Fibroblast of lung (primary cell): ENCODE measurements at regions not wholly inside any gene's neighbourhood (a gene's known extent, or its start where the extent isn't known, plus 50 kb on each side); places are given as distances from the start of the nearest gene placed in this dataset.

ENCODE experiments used
- EZH2 ChIP-seq: IDR thresholded peaks from 2 replicates; pipeline ENCODE4 v1.5.1; 2012; ENCODE audit warnings: low read length, control low read depth, mild to moderate bottlenecking; ENCODE audit errors: missing control alignments
- TF ChIP-seq, protein P1 (sequence below), 2 donors: IDR thresholded peaks in 1 of 2; conservative IDR thresholded peaks in 1 of 2; 1 replicate in 1 of 2; 2 replicates in 1 of 2; pipeline ENCODE4 v1.5.1; 2011 to 2012; ENCODE audit warnings: low read length in 2 of 2, control low read depth in 1 of 2, inconsistent platforms in 1 of 2, low read depth in 1 of 2, mild to moderate bottlenecking in 1 of 2

DNA sequence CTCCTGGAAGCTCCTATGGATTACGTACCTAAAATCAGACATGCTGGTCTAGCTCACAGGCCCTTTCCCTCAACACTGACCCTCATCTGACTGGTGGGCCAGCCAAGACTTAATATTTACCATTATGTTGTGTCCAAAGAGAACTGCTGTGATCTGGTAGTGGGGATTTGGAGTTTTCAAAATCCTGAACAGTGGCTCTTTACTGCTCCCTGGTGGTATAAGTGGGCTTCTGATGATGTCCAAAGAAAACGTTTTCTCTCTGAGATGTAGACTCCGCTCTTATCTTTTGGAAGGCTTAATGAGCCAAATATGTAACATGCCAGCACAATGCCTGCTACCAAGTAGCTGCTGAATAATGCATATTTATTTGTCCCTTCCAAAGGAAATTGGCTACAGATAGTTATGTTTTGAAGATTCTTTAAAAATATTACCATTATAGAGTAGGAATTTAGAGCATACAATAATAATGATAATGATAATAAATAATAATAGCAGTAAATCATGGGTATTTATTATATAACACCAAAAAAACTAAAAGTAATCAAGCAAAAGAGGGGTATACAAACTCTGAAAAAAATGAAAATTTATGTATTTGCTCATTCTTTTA, 406.6 kb upstream of the TNC start:
- TF ChIP-seq, protein P1, sequence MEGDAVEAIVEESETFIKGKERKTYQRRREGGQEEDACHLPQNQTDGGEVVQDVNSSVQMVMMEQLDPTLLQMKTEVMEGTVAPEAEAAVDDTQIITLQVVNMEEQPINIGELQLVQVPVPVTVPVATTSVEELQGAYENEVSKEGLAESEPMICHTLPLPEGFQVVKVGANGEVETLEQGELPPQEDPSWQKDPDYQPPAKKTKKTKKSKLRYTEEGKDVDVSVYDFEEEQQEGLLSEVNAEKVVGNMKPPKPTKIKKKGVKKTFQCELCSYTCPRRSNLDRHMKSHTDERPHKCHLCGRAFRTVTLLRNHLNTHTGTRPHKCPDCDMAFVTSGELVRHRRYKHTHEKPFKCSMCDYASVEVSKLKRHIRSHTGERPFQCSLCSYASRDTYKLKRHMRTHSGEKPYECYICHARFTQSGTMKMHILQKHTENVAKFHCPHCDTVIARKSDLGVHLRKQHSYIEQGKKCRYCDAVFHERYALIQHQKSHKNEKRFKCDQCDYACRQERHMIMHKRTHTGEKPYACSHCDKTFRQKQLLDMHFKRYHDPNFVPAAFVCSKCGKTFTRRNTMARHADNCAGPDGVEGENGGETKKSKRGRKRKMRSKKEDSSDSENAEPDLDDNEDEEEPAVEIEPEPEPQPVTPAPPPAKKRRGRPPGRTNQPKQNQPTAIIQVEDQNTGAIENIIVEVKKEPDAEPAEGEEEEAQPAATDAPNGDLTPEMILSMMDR (conservative IDR thresholded peaks at IDR 0.05 in 1 of 2, IDR thresholded peaks at IDR 0.05 in 1 of 2; ENCODE audit: low read depth in 1 of 2, low read length in 2 of 2): peak; percentile 85 to 88
- TF ChIP-seq EZH2: no peak
